ENCODE measurements at regions not wholly inside any gene's neighbourhood (a gene's known extent, or its start where the extent isn't known, plus 50 kb on each side); places are given as distances from the start of the nearest gene placed in this dataset.

GRCh38 chr15:77858792-77859490, 218.6 kb downstream of the TBC1D2B start:
- no peak for TF ChIP-seq EP300 (IDR thresholded peaks at IDR 0.05)
- no peak for TF ChIP-seq CTCF (IDR thresholded peaks at IDR 0.05)
- no peak for TF ChIP-seq POLR2A (IDR thresholded peaks at IDR 0.05)
- no peak for TF ChIP-seq POLR2AphosphoS5 (IDR thresholded peaks at IDR 0.05)
- Histone ChIP-seq H3K4me1 (no peaks in the 10 kb centered on the region), H3K27me3 (peaks cover 11% of the 10 kb centered on the region), H3K36me3 (no peaks in the 10 kb centered on the region), H3K4me3 (no peak overlapping the region), H3K27ac (no peak overlapping the region), H3K9me3 (no peaks in the 10 kb centered on the region)
- no peak for ATAC-seq
- WGBS, 2 donors (ENCODE audit: low coverage in 1 of 2) = 81 to 100% methylated on average over 1 to 11 of the region's 11 CpGs

- Histone ChIP-seq H3K4me3 (no peak overlapping the region), H3K4me1 (no peaks in the 10 kb centered on the region), H3K27me3 (peaks cover 15% of the 10 kb centered on the region), H3K36me3 (no peaks in the 10 kb centered on the region), H3K9me3 (no peaks in the 10 kb centered on the region), H3K27ac (no peak overlapping the region)
- 60 to 80% methylated on average over 1 to 2 of the region's 7 CpGs for WGBS, 2 donors (ENCODE audit: low coverage in 1 of 2)
- TF ChIP-seq CTCF (IDR thresholded peaks at IDR 0.05) = no peak
- TF ChIP-seq POLR2AphosphoS5 (IDR thresholded peaks at IDR 0.05) = no peak
- no peak for TF ChIP-seq EP300 (IDR thresholded peaks at IDR 0.05)
- no peak for TF ChIP-seq POLR2A (IDR thresholded peaks at IDR 0.05)
- no peak for ATAC-seq
These were observed 220.1 kb downstream of the TBC1D2B start for GRCh38 chr15:77857419-77857818.

GRCh38 chr15:77856705-77857346, 220.7 kb downstream of the TBC1D2B start:
- TF ChIP-seq CTCF (IDR thresholded peaks at IDR 0.05) = no peak
- no peak for TF ChIP-seq POLR2A (IDR thresholded peaks at IDR 0.05)
- TF ChIP-seq POLR2AphosphoS5 (IDR thresholded peaks at IDR 0.05) = no peak
- TF ChIP-seq EP300 (IDR thresholded peaks at IDR 0.05) = no peak

GRCh38 chr15:77855871-77856270, 221.6 kb downstream of the TBC1D2B start:
- no peak for ATAC-seq
- 86 to 90% methylated on average over 2 to 3 of the region's 3 CpGs for WGBS, 2 donors (ENCODE audit: low coverage in 1 of 2)
- H3K36me3 ChIP-seq = no peaks in the 10 kb centered on the region

More at GRCh38 chr15:77856705-77857346, 220.7 kb downstream of the TBC1D2B start:
- 67% methylated on average over 1 of the region's 1 CpG; no CpG with 5 or more reads in 1 of the 2 donors for WGBS, 2 donors (ENCODE audit: low coverage in 1 of 2)
- peaks cover 21% of the 10 kb centered on the region for H3K27me3 ChIP-seq
- H3K9me3 ChIP-seq = no peaks in the 10 kb centered on the region
- ATAC-seq = no peak
- no peaks in the 10 kb centered on the region for H3K36me3 ChIP-seq
- no peak overlapping the region for H3K27ac ChIP-seq
- no peak overlapping the region for H3K4me3 ChIP-seq
- H3K4me1 ChIP-seq = no peaks in the 10 kb centered on the region

More at GRCh38 chr15:77855871-77856270, 221.6 kb downstream of the TBC1D2B start:
- H3K27ac ChIP-seq = no peak overlapping the region
- no peak overlapping the region for H3K4me3 ChIP-seq
- no peak for TF ChIP-seq EP300 (IDR thresholded peaks at IDR 0.05)
- TF ChIP-seq CTCF (IDR thresholded peaks at IDR 0.05) = no peak
- TF ChIP-seq POLR2AphosphoS5 (IDR thresholded peaks at IDR 0.05) = no peak
- TF ChIP-seq POLR2A (IDR thresholded peaks at IDR 0.05) = no peak
- H3K4me1 ChIP-seq = no peaks in the 10 kb centered on the region
- H3K9me3 ChIP-seq = peaks cover 0 to 8% (median 0%) of the 10 kb centered on the region in 3 donors
- H3K27me3 ChIP-seq = peaks cover 28% of the 10 kb centered on the region
